ENCODE measurements at regions not wholly inside any gene's neighbourhood (a gene's known extent, or its start where the extent isn't known, plus 50 kb on each side); places are given as distances from the start of the nearest gene placed in this dataset.

- intact Hi-C loops (cut with micrococcal nuclease; ENCODE audit: unreplicated experiment), result no loop called here
- no peak for DNase-seq (ENCODE audit: low spot score)
- Histone ChIP-seq H3K9me3 (ENCODE audit: low read depth, low read length, poor library complexity, severe bottlenecking) (peaks cover 8% of the 10 kb centered on the region), H3K4me1 (ENCODE audit: insufficient read depth, low read length, poor library complexity, severe bottlenecking) (peaks cover 14% of the 10 kb centered on the region), H3K36me3 (ENCODE audit: insufficient read depth, low read length, poor library complexity, severe bottlenecking) (no peaks in the 10 kb centered on the region), H3K27me3 (replicated peaks; ENCODE audit: insufficient read depth, low read depth, low read length, poor library complexity) (no peaks in the 10 kb centered on the region), H3K27ac (ENCODE audit: low read depth, low read length, poor library complexity, severe bottlenecking) (no peak overlapping the region), H3K4me3 (ENCODE audit: low read depth, low read length, poor library complexity, severe bottlenecking) (no peak overlapping the region)
- no TSS peak for BruUV-seq (replicated peaks)
- ChIA-PET CTCF (no interaction called here), POLR2A (ENCODE audit: low non-redundant PET) (no interaction called here)
- TF ChIP-seq CTCF (conservative IDR thresholded peaks at IDR 0.05; ENCODE audit: low read depth, low read length), result no peak
- TF ChIP-seq EZH2 (IDR thresholded peaks at IDR 0.05; ENCODE audit: borderline replicate concordance, low read depth, low read length, poor library complexity, severe bottlenecking), result no peak
These were observed 477.6 kb downstream of the PTPRC start for GRCh38 chr1:199116488-199116887.

- H3K4me1 ChIP-seq (ENCODE audit: insufficient read depth, low read length, poor library complexity, severe bottlenecking), result peaks cover 14% of the 10 kb centered on the region
- no peak overlapping the region for H3K27ac ChIP-seq (ENCODE audit: low read depth, low read length, poor library complexity, severe bottlenecking)
- TF ChIP-seq CTCF (conservative IDR thresholded peaks at IDR 0.05; ENCODE audit: low read depth, low read length) (no peak), EZH2 (IDR thresholded peaks at IDR 0.05; ENCODE audit: borderline replicate concordance, low read depth, low read length, poor library complexity, severe bottlenecking) (no peak)
- intact Hi-C loops (cut with micrococcal nuclease; ENCODE audit: unreplicated experiment), result no loop called here
- CTCF ChIA-PET, result no interaction called here
- H3K36me3 ChIP-seq (ENCODE audit: insufficient read depth, low read length, poor library complexity, severe bottlenecking), result no peaks in the 10 kb centered on the region
- no peak overlapping the region for H3K4me3 ChIP-seq (ENCODE audit: low read depth, low read length, poor library complexity, severe bottlenecking)
- no peaks in the 10 kb centered on the region for H3K9me3 ChIP-seq (ENCODE audit: low read depth, low read length, poor library complexity, severe bottlenecking)
- no TSS peak for BruUV-seq (replicated peaks)
- DNase-seq (ENCODE audit: low spot score), result peak; percentile 18
- POLR2A ChIA-PET (ENCODE audit: low non-redundant PET), result no interaction called here
- H3K27me3 ChIP-seq (replicated peaks; ENCODE audit: insufficient read depth, low read depth, low read length, poor library complexity), result no peaks in the 10 kb centered on the region
These were observed 482.2 kb downstream of the PTPRC start for GRCh38 chr1:199121047-199121446.

- no TSS peak for BruUV-seq (replicated peaks)
- CTCF ChIA-PET, result no interaction called here
- Histone ChIP-seq H3K36me3 (ENCODE audit: insufficient read depth, low read length, poor library complexity, severe bottlenecking) (no peaks in the 10 kb centered on the region), H3K27me3 (replicated peaks; ENCODE audit: insufficient read depth, low read depth, low read length, poor library complexity) (no peaks in the 10 kb centered on the region), H3K9me3 (ENCODE audit: low read depth, low read length, poor library complexity, severe bottlenecking) (no peaks in the 10 kb centered on the region), H3K4me3 (ENCODE audit: low read depth, low read length, poor library complexity, severe bottlenecking) (no peak overlapping the region), H3K4me1 (ENCODE audit: insufficient read depth, low read length, poor library complexity, severe bottlenecking) (peaks cover 14% of the 10 kb centered on the region), H3K27ac (ENCODE audit: low read depth, low read length, poor library complexity, severe bottlenecking) (no peak overlapping the region)
- TF ChIP-seq CTCF (conservative IDR thresholded peaks at IDR 0.05; ENCODE audit: low read depth, low read length), result no peak
- TF ChIP-seq EZH2 (IDR thresholded peaks at IDR 0.05; ENCODE audit: borderline replicate concordance, low read depth, low read length, poor library complexity, severe bottlenecking), result no peak
- intact Hi-C loops (cut with micrococcal nuclease; ENCODE audit: unreplicated experiment), result no loop called here
- POLR2A ChIA-PET (ENCODE audit: low non-redundant PET), result no interaction called here
- DNase-seq (ENCODE audit: low spot score), result no peak
These were observed 483.2 kb downstream of the PTPRC start for GRCh38 chr1:199122085-199122484.

All from A673 (cell line).